ENCODE measurements at regions not wholly inside any gene's neighbourhood (a gene's known extent, or its start where the extent isn't known, plus 50 kb on each side); places are given as distances from the start of the nearest gene placed in this dataset.

- TF ChIP-seq MAX (IDR thresholded peaks at IDR 0.05; ENCODE audit: low read depth, low read length), result no peak
- TF ChIP-seq CTCF (IDR thresholded peaks at IDR 0.05; ENCODE audit: low read depth, low read length), result no peak
- no peak for TF ChIP-seq POLR2A (IDR thresholded peaks at IDR 0.05; ENCODE audit: extremely low read depth, insufficient read length)
- TF ChIP-seq MYC (IDR thresholded peaks at IDR 0.05; ENCODE audit: low read depth, low read length), result no peak
- no peak overlapping the region for H3K4me3 ChIP-seq (ENCODE audit: low read depth, low read length)
- DNase-seq (ENCODE audit: low read depth), result no peak
Observed at GRCh38 chr2:11983401-11983800, 237.0 kb downstream of the LPIN1 start.

- H3K4me3 ChIP-seq (ENCODE audit: low read depth, low read length), result no peak overlapping the region
- DNase-seq (ENCODE audit: low read depth), result no peak
- no peak for TF ChIP-seq MAX (IDR thresholded peaks at IDR 0.05; ENCODE audit: low read depth, low read length)
- no peak for TF ChIP-seq POLR2A (IDR thresholded peaks at IDR 0.05; ENCODE audit: extremely low read depth, insufficient read length)
- TF ChIP-seq MYC (IDR thresholded peaks at IDR 0.05; ENCODE audit: low read depth, low read length), result no peak
- TF ChIP-seq CTCF (IDR thresholded peaks at IDR 0.05; ENCODE audit: low read depth, low read length), result no peak
Observed at GRCh38 chr2:11983870-11984269, 237.4 kb downstream of the LPIN1 start.

GRCh38 chr2:11984316-11985158 is 238.1 kb downstream of the LPIN1 start:
- no peak overlapping the region for H3K4me3 ChIP-seq (ENCODE audit: low read depth, low read length)
- no peak for DNase-seq (ENCODE audit: low read depth)
- no peak for TF ChIP-seq CTCF (IDR thresholded peaks at IDR 0.05; ENCODE audit: low read depth, low read length)
- no peak for TF ChIP-seq MAX (IDR thresholded peaks at IDR 0.05; ENCODE audit: low read depth, low read length)
- no peak for TF ChIP-seq POLR2A (IDR thresholded peaks at IDR 0.05; ENCODE audit: extremely low read depth, insufficient read length)
- no peak for TF ChIP-seq MYC (IDR thresholded peaks at IDR 0.05; ENCODE audit: low read depth, low read length)

GRCh38 chr2:11985817-11986566 is 239.6 kb downstream of the LPIN1 start:
- no peak for DNase-seq (ENCODE audit: low read depth)
- TF ChIP-seq POLR2A (IDR thresholded peaks at IDR 0.05; ENCODE audit: extremely low read depth, insufficient read length), result no peak
- no peak for TF ChIP-seq MAX (IDR thresholded peaks at IDR 0.05; ENCODE audit: low read depth, low read length)
- TF ChIP-seq MYC (IDR thresholded peaks at IDR 0.05; ENCODE audit: low read depth, low read length), result no peak
- TF ChIP-seq CTCF (IDR thresholded peaks at IDR 0.05; ENCODE audit: low read depth, low read length), result no peak
- no peak overlapping the region for H3K4me3 ChIP-seq (ENCODE audit: low read depth, low read length)

- no peak for DNase-seq (ENCODE audit: low read depth)
- TF ChIP-seq MYC (IDR thresholded peaks at IDR 0.05; ENCODE audit: low read depth, low read length) (no peak), POLR2A (IDR thresholded peaks at IDR 0.05; ENCODE audit: extremely low read depth, insufficient read length) (no peak), MAX (IDR thresholded peaks at IDR 0.05; ENCODE audit: low read depth, low read length) (no peak), CTCF (IDR thresholded peaks at IDR 0.05; ENCODE audit: low read depth, low read length) (no peak)
- no peak overlapping the region for H3K4me3 ChIP-seq (ENCODE audit: low read depth, low read length)
Observed at GRCh38 chr2:11987151-11987550, 240.7 kb downstream of the LPIN1 start.
